Neutrophil (primary cell): ENCODE measurements at regions not wholly inside any gene's neighbourhood (a gene's known extent, or its start where the extent isn't known, plus 50 kb on each side); places are given as distances from the start of the nearest gene placed in this dataset.
A peak's percentile ranks its signal among the peaks of the same experiment; 100 is the strongest.

Source experiments
- H3K27ac ChIP-seq: fragments of 200-600 bp; sonication (generic); 2 replicates; pipeline ENCODE4 v1.5.1; 2016; ENCODE audit warnings: mild to moderate bottlenecking, moderate library complexity
- H3K27me3 ChIP-seq: fragments of 200-600 bp; sonication (generic); 2 replicates; pipeline ENCODE4 v1.6.0; 2016; ENCODE audit warnings: mild to moderate bottlenecking
- H3K36me3 ChIP-seq: fragments of 200-600 bp; sonication (generic); 2 replicates; pipeline ENCODE4 v1.5.1; 2017
- H3K4me1 ChIP-seq, 2 experiments: fragments of 200-600 bp in 1 of 2; sonication (generic) in 1 of 2; 1 replicate in 1 of 2; 2 replicates in 1 of 2; pipeline versions ENCODE4 v1.5.1 to v1.6.1; 2013 to 2016; ENCODE audit warnings: low read depth in 1 of 2, low read length in 1 of 2, mild to moderate bottlenecking in 1 of 2, moderate library complexity in 1 of 2; ENCODE audit not compliant: control insufficient read depth in 1 of 2, insufficient read depth in 1 of 2
- H3K4me3 ChIP-seq, 2 experiments: fragments of 200-600 bp in 1 of 2; sonication (generic) in 1 of 2; 1 replicate in 1 of 2; 2 replicates in 1 of 2; pipeline ENCODE4 v1.5.1; 2013 to 2016; ENCODE audit warnings: low read depth in 1 of 2, low read length in 1 of 2, mild to moderate bottlenecking in 1 of 2, moderate library complexity in 1 of 2
- H3K9me3 ChIP-seq: fragments of 200-600 bp; sonication (generic); 2 replicates; pipeline ENCODE4 v1.5.1; 2016
- TF ChIP-seq, protein P1 (sequence below): fragments of 200-600 bp; sonication (generic); IDR thresholded peaks from 2 replicates; pipeline ENCODE4 v1.5.1; 2016; ENCODE audit warnings: antibody characterized with exemption

DNA sequence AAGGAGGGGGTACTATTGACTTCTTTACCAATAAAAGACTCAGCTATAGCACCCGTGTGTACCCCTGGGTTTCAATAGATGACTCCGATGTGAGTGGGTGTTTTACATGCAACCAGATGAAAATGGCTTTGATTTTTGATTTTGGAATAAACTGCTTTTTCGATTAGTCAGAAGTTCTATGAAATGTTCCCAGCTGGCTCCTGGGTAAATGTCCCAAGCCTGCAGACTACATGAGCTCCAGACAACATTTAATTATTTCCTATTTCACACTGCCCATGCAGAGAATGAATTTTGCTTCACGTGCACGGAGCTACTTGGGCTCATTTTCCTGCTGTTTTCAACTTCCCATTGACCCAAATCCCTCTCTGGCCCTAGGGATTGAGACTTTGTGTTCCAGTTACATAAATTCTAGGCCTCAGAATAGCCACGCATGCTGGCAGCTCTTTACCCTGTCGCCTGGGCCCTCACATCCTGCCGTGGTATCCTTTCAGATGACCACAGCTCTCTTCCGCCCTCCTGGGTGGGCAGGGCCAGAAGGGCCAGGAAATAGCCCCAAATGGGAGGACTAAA is 59.7 kb downstream of the GPR6 start:
- Histone ChIP-seq H3K36me3 (no peaks in the 10 kb centered on the region), H3K9me3 (no peaks in the 10 kb centered on the region), H3K4me3 (no peak overlapping the region), H3K27ac (no peak overlapping the region), H3K27me3 (no peaks in the 10 kb centered on the region), H3K4me1 (peaks cover 19 to 28% of the 10 kb centered on the region in 2 experiments)
- TF ChIP-seq, protein P1, sequence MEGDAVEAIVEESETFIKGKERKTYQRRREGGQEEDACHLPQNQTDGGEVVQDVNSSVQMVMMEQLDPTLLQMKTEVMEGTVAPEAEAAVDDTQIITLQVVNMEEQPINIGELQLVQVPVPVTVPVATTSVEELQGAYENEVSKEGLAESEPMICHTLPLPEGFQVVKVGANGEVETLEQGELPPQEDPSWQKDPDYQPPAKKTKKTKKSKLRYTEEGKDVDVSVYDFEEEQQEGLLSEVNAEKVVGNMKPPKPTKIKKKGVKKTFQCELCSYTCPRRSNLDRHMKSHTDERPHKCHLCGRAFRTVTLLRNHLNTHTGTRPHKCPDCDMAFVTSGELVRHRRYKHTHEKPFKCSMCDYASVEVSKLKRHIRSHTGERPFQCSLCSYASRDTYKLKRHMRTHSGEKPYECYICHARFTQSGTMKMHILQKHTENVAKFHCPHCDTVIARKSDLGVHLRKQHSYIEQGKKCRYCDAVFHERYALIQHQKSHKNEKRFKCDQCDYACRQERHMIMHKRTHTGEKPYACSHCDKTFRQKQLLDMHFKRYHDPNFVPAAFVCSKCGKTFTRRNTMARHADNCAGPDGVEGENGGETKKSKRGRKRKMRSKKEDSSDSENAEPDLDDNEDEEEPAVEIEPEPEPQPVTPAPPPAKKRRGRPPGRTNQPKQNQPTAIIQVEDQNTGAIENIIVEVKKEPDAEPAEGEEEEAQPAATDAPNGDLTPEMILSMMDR: no peak

DNA sequence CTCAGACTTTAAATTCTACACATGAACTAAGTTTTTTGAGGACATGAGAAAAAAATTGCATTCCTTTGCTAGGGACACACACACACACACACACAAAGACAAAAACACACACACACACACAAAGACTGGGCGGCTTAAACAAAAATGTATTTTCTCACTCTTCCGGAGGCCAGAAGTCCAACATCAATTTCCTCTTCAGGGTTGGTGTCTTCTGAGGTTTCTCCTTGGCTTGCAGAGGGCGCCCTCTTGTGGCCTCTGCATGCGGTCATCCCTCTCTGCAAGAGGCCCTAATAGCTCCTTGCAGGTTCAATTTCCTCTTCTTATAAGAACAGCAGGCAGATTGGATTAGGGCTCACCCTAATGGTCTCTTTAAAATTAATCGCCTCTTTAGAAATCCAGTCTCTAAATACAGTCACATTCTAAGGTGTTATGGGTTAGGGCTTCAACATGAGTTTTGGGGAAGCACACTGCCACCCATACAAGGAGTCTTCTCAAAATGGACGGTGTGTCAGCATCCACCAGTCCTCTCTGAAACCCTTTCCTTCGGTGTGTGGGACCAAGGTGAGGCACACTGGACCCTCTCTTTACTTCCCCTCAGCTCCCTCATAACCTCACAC is 61.4 kb downstream of the GPR6 start:
- H3K9me3 ChIP-seq: no peaks in the 10 kb centered on the region
- H3K4me1 ChIP-seq: peaks cover 33 to 44% of the 10 kb centered on the region in 2 experiments
- H3K36me3 ChIP-seq: no peaks in the 10 kb centered on the region
- peak overlapping the region; percentile 64 to 72 for H3K4me3 ChIP-seq
- TF ChIP-seq, protein P1: peak; percentile 90
- H3K27ac ChIP-seq: peak overlapping the region; percentile 96
- no peaks in the 10 kb centered on the region for H3K27me3 ChIP-seq

DNA sequence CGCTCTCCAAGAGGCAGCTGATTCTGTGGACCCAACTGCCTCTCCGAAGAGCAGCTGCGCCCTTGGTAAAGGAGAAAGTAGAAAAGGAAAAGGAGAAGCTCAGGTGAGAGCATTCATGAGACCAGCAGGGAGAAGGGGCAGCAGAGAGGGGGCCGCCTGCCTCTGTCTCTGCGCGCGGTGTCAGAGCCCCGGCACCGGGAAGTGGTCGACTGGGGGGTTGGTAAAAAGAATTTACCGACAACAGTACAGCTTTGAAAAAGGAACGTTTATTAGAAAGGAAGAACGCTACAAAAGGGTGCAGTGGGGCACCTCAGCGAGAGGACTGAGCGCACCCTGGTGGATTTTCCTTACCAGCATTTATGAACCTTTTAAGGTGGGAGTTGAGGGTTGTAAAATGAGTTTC is 61.9 kb downstream of the GPR6 start:
- Histone ChIP-seq H3K4me1 (peaks cover 33 to 46% of the 10 kb centered on the region in 2 experiments), H3K36me3 (no peaks in the 10 kb centered on the region), H3K9me3 (no peaks in the 10 kb centered on the region), H3K27ac (peak overlapping the region; percentile 96), H3K27me3 (no peaks in the 10 kb centered on the region), H3K4me3 (peak overlapping the region; percentile 64 to 72)
- TF ChIP-seq, protein P1: no peak

DNA sequence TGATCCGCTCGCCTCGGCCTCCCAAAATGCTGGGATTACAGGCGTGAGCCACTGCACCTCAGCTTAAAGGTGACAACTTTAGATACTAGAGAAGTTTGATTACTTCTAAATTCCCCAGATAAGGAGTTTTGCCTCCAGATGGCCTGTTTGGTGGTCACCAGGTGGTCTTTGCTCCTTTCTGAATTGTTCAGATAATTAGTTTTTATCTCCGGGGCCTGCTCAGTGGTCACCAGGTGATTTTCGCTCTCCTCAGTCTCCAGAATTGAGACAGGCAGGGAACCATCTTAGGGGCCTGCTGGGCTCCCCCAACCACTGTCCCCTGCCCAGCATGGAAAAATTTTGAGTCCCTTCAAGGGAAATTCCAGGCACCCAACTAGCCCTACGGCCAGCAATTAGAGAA is 62.6 kb downstream of the GPR6 start:
- Histone ChIP-seq H3K4me3 (peak overlapping the region; percentile 64 to 72), H3K36me3 (no peaks in the 10 kb centered on the region), H3K9me3 (no peaks in the 10 kb centered on the region), H3K27ac (peak overlapping the region; percentile 96), H3K27me3 (no peaks in the 10 kb centered on the region), H3K4me1 (peaks cover 33 to 46% of the 10 kb centered on the region in 2 experiments)
- TF ChIP-seq, protein P1: no peak

DNA sequence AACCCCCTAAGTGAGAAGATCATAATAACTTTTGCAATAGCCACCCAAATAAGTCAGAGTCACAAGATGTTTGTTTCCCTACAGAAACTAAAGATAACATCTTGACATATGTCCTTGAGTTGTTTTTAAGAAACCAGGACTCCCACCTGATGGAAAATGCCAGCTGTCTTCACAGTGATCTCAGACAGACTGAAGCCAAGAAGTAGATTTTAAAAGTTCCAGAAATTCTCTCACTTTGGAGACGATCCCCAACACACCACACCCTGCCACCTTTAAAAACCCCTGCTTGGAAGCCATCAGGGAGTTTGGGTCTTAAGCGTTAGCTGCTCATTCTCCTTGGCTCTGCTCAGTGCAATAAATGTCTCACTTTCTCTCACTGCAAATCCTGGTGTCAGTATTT is 63.0 kb downstream of the GPR6 start:
- Histone ChIP-seq H3K27me3 (no peaks in the 10 kb centered on the region), H3K9me3 (no peaks in the 10 kb centered on the region), H3K4me1 (peaks cover 33 to 46% of the 10 kb centered on the region in 2 experiments), H3K36me3 (no peaks in the 10 kb centered on the region), H3K4me3 (no peak overlapping the region), H3K27ac (no peak overlapping the region)
- TF ChIP-seq, protein P1: no peak
